Naive B cell (primary cell): ENCODE measurements at regions not wholly inside any gene's neighbourhood (a gene's known extent, or its start where the extent isn't known, plus 50 kb on each side); places are given as distances from the start of the nearest gene placed in this dataset.

Source experiments
- ATAC-seq, 2 donors: fragments of 150-1000 bp; cut with Tn5 transposase; 2 replicates each; pipeline ENCODE4 v1.10.0; 2021; ENCODE audit warnings: low read depth in 2 of 2, mild to moderate bottlenecking in 2 of 2, moderate library complexity in 2 of 2
- DNase-seq: peaks from one replicate; pipeline ENCODE4 v3.0.0; 2022
- H3K27ac Mint-ChIP-seq, 6 donors: one replicate each; pipeline ENCODE4 v1.8.0; 2020 to 2022; ENCODE audit warnings: mild to moderate bottlenecking in 6 of 6, mixed read lengths in 6 of 6, moderate library complexity in 5 of 6, inconsistent platforms in 2 of 6
- H3K27me3 Mint-ChIP-seq, 3 donors: one replicate each; pipeline ENCODE4 v1.8.0; 2021 to 2022; ENCODE audit warnings: mixed read lengths in 3 of 3, mild to moderate bottlenecking in 1 of 3
- H3K36me3 Mint-ChIP-seq, 2 donors: one replicate each; pipeline ENCODE4 v1.8.0; 2020 to 2022; ENCODE audit warnings: mixed read lengths in 2 of 2, inconsistent platforms in 1 of 2, mild to moderate bottlenecking in 1 of 2
- H3K4me1 Mint-ChIP-seq, 3 donors: one replicate each; pipeline ENCODE4 v1.8.0; 2020 to 2022; ENCODE audit warnings: mixed read lengths in 3 of 3, inconsistent platforms in 1 of 3, mild to moderate bottlenecking in 1 of 3, moderate library complexity in 1 of 3
- H3K4me3 Mint-ChIP-seq, 8 donors: one replicate each; pipeline ENCODE4 v1.8.0; 2020 to 2022; ENCODE audit warnings: mild to moderate bottlenecking in 8 of 8, mixed read lengths in 8 of 8, moderate library complexity in 8 of 8, inconsistent platforms in 2 of 8
- H3K9me3 Mint-ChIP-seq, 7 donors: one replicate each; pipeline ENCODE4 v1.8.0; 2020 to 2022; ENCODE audit warnings: mixed read lengths in 7 of 7, mild to moderate bottlenecking in 5 of 7, inconsistent platforms in 2 of 7, moderate library complexity in 1 of 7

DNA sequence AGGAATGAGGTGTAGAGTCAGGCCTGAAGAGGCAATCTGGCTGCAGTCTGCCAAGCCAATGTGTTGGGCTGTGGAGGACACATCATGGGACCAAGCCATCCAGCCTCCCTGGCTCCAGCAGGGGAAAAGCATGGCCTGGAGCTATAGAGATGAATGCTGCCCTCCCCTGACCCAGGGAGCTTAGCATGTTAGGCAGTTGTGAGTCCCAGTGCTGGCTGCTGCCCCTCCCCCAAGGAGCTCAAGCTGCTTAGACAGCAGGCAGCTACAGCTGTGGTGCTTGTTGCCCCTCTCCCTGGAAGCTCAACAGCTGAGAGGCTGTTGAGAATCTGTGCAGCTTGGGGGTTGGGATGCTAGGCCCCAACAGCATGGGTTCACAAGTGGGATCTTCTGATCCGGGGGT is 85.6 kb upstream of the DNAJC19 start:
- Mint-ChIP-seq H3K4me3 (no peak overlapping the region), H3K9me3 (peaks cover 7 to 33% (median 15%) of the 10 kb centered on the region in 7 donors), H3K36me3 (no peaks in the 10 kb centered on the region), H3K27me3 (peaks cover 0 to 14% (median 5%) of the 10 kb centered on the region in 3 donors), H3K27ac (no peak overlapping the region), H3K4me1 (no peaks in the 10 kb centered on the region)
- ATAC-seq, result no peak
- DNase-seq, result no peak

DNA sequence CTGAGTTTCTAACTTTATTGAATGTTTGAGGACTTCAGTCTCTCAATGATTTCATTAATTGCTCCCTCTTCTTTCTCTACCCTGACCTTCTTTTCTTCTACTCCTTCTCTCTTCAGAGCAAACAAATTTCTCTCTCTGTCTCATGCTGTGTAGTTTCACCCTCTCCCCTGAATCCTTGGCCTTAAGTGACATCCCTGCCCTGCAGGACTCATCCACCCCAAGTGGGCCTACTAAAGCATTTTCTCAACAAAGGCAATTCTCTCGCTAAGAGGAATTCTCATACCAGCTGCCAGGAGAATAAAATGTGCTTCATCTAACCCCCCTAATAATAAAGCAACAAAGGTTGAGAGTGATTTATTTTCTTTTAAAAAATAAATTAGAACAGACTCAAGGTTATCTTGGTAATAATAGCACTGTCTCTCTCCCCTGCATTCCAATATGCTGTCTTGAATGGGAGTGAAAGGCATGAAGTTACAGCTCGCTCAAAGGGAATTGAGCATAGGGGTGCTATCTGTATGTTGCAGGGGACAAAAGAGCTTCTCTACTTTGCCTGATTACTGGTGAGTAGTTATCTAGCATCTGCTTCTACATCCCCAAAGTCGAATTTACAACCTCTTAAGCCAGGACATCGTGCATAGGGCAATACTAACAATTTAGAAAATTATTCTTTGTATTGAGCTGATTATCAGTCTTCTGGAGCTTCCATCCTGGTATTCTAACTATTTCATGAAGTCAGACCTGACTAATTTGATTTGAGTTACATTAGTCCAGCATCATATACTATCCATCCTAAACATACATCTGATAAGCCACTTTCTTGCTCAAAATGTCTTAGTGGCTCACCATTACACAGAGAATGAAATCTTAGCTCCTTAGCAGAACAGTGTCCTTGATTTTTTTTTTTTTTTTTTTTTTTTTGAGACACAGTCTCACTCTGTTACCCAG is 76.9 kb upstream of the DNAJC19 start:
- H3K4me1 Mint-ChIP-seq, result no peaks in the 10 kb centered on the region

DNA sequence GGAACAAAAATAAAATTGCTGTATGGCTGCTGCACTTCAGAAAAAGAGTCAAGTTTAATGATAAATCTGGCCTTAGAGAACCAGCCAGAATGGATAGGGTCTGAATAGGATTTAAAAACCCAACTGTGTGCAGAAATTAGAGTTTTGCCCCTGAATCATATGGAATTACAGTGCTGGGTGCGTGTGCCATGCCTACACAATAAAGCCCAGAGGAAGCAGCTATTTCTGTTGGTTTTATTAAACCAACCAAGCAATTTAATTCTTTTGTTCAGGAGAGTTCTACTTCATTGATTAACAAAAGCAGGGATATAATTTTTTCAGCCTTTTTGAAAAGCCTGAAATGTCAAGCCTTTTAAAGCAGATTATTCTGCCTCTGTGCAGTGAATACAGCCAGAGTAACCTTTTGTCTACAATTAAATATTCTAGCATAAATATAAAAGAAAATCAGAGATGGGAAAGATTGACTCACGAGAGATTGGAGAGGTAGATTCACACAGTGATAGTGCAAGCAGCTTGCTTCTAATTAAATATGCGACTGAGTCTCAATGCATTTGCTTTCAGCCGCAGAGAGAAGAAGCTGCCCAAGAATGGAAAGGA is 66.7 kb upstream of the DNAJC19 start:
- Mint-ChIP-seq H3K27ac (no peak overlapping the region), H3K9me3 (peaks cover 0 to 5% (median 1%) of the 10 kb centered on the region in 7 donors), H3K4me1 (no peaks in the 10 kb centered on the region), H3K27me3 (peaks cover 0 to 5% (median 0%) of the 10 kb centered on the region in 3 donors), H3K4me3 (no peak overlapping the region), H3K36me3 (no peaks in the 10 kb centered on the region)
- ATAC-seq, result no peak
- no peak for DNase-seq

More for the DNA sequence above, 76.9 kb upstream of the DNAJC19 start:
- peaks cover 0 to 13% (median 6%) of the 10 kb centered on the region in 7 donors for H3K9me3 Mint-ChIP-seq
- H3K4me3 Mint-ChIP-seq, result no peak overlapping the region
- ATAC-seq, result no peak
- H3K27ac Mint-ChIP-seq, result no peak overlapping the region
- DNase-seq, result no peak
- peaks cover 0 to 3% (median 0%) of the 10 kb centered on the region in 3 donors for H3K27me3 Mint-ChIP-seq
- H3K36me3 Mint-ChIP-seq, result no peaks in the 10 kb centered on the region

DNA sequence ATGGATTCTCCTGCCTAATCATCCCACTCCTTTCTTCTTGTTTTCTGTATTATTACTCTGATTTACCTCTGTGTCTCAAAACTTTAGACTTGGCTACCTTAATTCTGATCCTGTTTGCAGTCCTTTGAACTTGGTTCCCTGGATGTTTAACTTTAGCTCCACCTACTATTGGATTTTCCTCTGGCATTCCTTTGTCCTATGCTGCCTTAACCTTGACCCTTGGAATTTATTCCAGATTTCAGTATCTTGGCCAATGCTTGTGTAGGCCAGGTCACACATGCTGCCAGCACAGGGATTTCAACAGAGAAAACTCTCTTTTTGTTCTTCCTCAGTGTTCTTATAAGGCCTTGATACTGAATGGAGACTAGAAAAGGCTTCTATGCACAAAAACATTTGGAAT is 65.0 kb upstream of the DNAJC19 start:
- no peak overlapping the region for H3K27ac Mint-ChIP-seq
- H3K27me3 Mint-ChIP-seq, result peaks cover 0 to 5% (median 0%) of the 10 kb centered on the region in 3 donors
- ATAC-seq, result no peak
- no peaks in the 10 kb centered on the region for H3K4me1 Mint-ChIP-seq
- DNase-seq, result no peak
- no peak overlapping the region for H3K4me3 Mint-ChIP-seq
- H3K36me3 Mint-ChIP-seq, result no peaks in the 10 kb centered on the region
- H3K9me3 Mint-ChIP-seq, result peaks cover 0 to 5% (median 0%) of the 10 kb centered on the region in 7 donors

DNA sequence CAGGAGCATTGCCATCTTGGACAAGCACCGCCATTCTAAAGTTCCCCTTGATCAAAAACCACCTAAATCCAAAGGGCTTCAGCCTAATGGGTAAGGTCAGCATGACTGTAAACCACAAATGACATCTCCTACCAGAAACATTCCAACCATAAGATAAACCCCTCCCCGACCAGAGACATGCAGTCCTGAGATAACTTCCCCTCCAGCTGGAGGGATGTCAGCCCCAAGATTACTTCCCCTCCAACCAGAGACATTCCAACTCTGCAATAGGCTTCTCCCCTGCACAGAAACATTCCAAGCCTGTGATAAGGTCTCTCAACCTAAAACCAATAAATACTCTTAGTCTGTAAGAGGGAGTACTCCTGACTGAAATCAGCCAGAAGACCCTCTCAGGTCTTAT is 62.7 kb upstream of the DNAJC19 start:
- Mint-ChIP-seq H3K9me3 (peaks cover 0 to 7% (median 1%) of the 10 kb centered on the region in 7 donors), H3K27me3 (peaks cover 0 to 10% (median 0%) of the 10 kb centered on the region in 3 donors), H3K27ac (peak overlapping the region in 2 of 6 donors; percentile 11 to 40), H3K4me3 (no peak overlapping the region), H3K4me1 (no peaks in the 10 kb centered on the region), H3K36me3 (no peaks in the 10 kb centered on the region)
- ATAC-seq, result no peak
- no peak for DNase-seq

DNA sequence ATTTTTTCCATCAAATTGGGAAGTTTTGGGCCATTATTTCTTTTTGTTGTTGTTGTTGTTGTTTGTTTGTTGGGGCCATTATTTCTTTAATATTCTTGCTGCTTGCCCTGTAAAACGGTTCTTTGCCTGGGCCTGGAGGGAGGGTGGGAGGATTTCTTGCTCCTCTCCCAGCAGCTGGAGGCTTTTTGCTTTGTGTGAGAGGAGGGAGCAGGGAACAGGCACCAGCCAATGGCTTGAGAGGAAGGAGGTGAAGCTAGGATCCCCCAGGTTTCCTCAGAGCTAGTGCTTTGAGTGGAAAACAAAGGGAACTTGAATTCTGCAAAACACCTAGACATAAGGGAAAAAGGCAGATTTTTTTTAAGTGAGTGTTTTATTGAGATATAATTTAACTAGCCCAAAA is 61.2 kb upstream of the DNAJC19 start:
- DNase-seq, result no peak
- no peaks in the 10 kb centered on the region for H3K4me1 Mint-ChIP-seq

DNA sequence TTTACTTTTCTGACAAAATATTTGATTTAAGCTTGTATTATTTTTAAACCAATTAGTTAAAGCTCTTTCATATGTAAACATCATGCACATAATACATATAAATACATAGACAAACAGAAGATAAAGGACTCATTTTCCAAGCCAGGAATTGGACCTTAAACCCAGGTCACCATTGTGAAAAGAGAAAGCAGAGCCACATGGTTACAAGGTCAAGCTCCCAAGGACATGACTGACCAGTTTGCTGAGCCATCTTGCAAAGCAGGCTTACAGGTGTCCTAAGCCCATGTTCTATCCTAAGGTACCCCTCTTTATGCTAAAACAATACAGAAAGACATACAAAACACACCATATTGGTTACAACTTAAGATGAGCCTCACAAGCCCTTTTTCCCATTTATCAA is 50.5 kb upstream of the DNAJC19 start:
- Mint-ChIP-seq H3K27me3 (peaks cover 0 to 5% (median 0%) of the 10 kb centered on the region in 3 donors), H3K9me3 (peaks cover 5 to 51% (median 28%) of the 10 kb centered on the region in 7 donors), H3K36me3 (peaks cover 0 to 4% of the 10 kb centered on the region in 2 donors), H3K27ac (no peak overlapping the region), H3K4me3 (no peak overlapping the region), H3K4me1 (no peaks in the 10 kb centered on the region)
- DNase-seq (no peak), ATAC-seq (no peak)

More for the DNA sequence above, 61.2 kb upstream of the DNAJC19 start:
- no peak for ATAC-seq
- Mint-ChIP-seq H3K27ac (no peak overlapping the region), H3K27me3 (peaks cover 0 to 10% (median 0%) of the 10 kb centered on the region in 3 donors), H3K4me3 (no peak overlapping the region), H3K9me3 (peaks cover 0 to 18% (median 8%) of the 10 kb centered on the region in 7 donors), H3K36me3 (no peaks in the 10 kb centered on the region)
